GM20000 (cell line): ENCODE measurements at regions not wholly inside any gene's neighbourhood (a gene's known extent, or its start where the extent isn't known, plus 50 kb on each side); places are given as distances from the start of the nearest gene placed in this dataset.

Source experiments
- DNase-seq: peaks from one replicate; pipeline ENCODE4 v3.0.0; 2012; ENCODE audit warnings: low spot score
- CTCF ChIP-seq: IDR thresholded peaks from 2 replicates; pipeline ENCODE4 v1.5.1; 2012; ENCODE audit warnings: mild to moderate bottlenecking, control low read depth; ENCODE audit errors: extremely low read depth, missing control alignments

- no peak for TF ChIP-seq CTCF
- no peak for DNase-seq
These were observed 177.8 kb upstream of the PITX1 start for GRCh38 chr5:135211791-135212190.

- no peak for DNase-seq
These were observed 177.2 kb upstream of the PITX1 start for GRCh38 chr5:135211083-135211790.

GRCh38 chr5:135210286-135211055 lies 176.4 kb upstream of the PITX1 start:
- TF ChIP-seq CTCF: no peak
- DNase-seq: no peak

More at GRCh38 chr5:135211083-135211790, 177.2 kb upstream of the PITX1 start:
- no peak for TF ChIP-seq CTCF

GRCh38 chr5:135208903-135209721 lies 175.1 kb upstream of the PITX1 start:
- no peak for TF ChIP-seq CTCF
- DNase-seq: no peak

GRCh38 chr5:135208555-135208902 lies 174.5 kb upstream of the PITX1 start:
- no peak for DNase-seq
- no peak for TF ChIP-seq CTCF

GRCh38 chr5:135207866-135208265 lies 173.8 kb upstream of the PITX1 start:
- no peak for DNase-seq
- no peak for TF ChIP-seq CTCF

GRCh38 chr5:135206862-135207261 lies 172.8 kb upstream of the PITX1 start:
- TF ChIP-seq CTCF: no peak
- DNase-seq: no peak
